GM23248 (cell line): ENCODE measurements at regions not wholly inside any gene's neighbourhood (a gene's known extent, or its start where the extent isn't known, plus 50 kb on each side); places are given as distances from the start of the nearest gene placed in this dataset.

ENCODE experiments used
- EZH2 ChIP-seq: fragments of 200-600 bp; sonication (generic); IDR thresholded peaks from 2 replicates; pipeline ENCODE4 v1.6.1; 2018; ENCODE audit warnings: antibody characterized with exemption, mild to moderate bottlenecking; ENCODE audit not compliant: insufficient read depth, poor library complexity, severe bottlenecking
- EZH2phosphoT487 ChIP-seq: fragments of 200-600 bp; sonication (generic); IDR thresholded peaks from 2 replicates; pipeline ENCODE4 v1.6.1; 2018; ENCODE audit warnings: antibody characterized with exemption, moderate library complexity, mild to moderate bottlenecking, low read depth; ENCODE audit not compliant: insufficient read depth

DNA sequence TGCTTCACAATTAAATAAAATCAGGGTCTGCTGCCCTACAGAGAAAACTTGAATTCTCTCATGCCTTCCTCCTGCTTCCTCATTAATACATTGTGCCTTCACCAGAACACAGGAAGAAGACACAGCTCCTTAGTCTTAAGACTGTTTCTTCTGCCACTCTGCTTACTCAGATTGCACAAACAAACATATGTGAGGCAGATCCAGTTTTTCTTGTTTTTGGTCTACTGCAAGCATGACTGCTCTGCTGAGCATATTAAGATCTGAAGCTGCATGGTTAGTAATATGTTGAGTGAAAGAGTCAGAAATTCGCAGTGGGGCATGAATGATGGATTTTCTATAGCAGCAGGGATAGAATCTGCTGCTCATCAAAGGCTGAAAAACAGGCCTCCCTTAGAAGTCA is 321.1 kb upstream of the STXBP6 start:
- TF ChIP-seq EZH2 (no peak), EZH2phosphoT487 (no peak)
